H1 (cell line): ENCODE measurements at regions not wholly inside any gene's neighbourhood (a gene's known extent, or its start where the extent isn't known, plus 50 kb on each side); places are given as distances from the start of the nearest gene placed in this dataset. TPM values are rescaled to one million over a fixed set of nuclear protein-coding genes. Genes with fewer than 3 reads are reported as not detected.

Source experiments
- CHD2 ChIP-seq: IDR thresholded peaks from 2 replicates; pipeline ENCODE4 v1.6.1; 2012; ENCODE audit warnings: low read length, improper control_type of control experiment
- SIRT6 ChIP-seq: IDR thresholded peaks from one replicate; pipeline ENCODE4 v1.7.1; 2012; ENCODE audit warnings: low read length, inconsistent platforms
- TAF7 ChIP-seq: optimal IDR thresholded peaks from 2 replicates; pipeline ENCODE3; 2011; ENCODE audit warnings: low read depth, mild to moderate bottlenecking, inconsistent platforms, low read length, moderate library complexity, borderline replicate concordance
- small RNA-seq: library from polyadenylated mRNA; stranded (forward); fragments of <200 nt; extraction: miRNeasy Mini kit (QIAGEN cat#:217004); gene quantifications from one replicate; pipeline ENCODE3, GENCODE V24; 2013; ENCODE audit not compliant: insufficient read depth

- no peak for TF ChIP-seq SIRT6
- TF ChIP-seq TAF7 = no peak
- TF ChIP-seq CHD2 = no peak
Measured at GRCh38 chr2:186433777-186434432, 52.2 kb upstream of the ZC3H15 start (continued).

Small RNA genes in the stretch of these regions (small RNA-seq; reads per million reads assigned to genes)
- not detected for gene AC104058.1
